HEK293T (cell line): ENCODE measurements at regions not wholly inside any gene's neighbourhood (a gene's known extent, or its start where the extent isn't known, plus 50 kb on each side); places are given as distances from the start of the nearest gene placed in this dataset.
A peak's percentile ranks its signal among the peaks of the same experiment; 100 is the strongest.

ENCODE experiments used
- CTCF ChIA-PET: fragments of 350-600 bp; formaldehyde crosslinking; extraction: SDS; loops from one replicate; lab custom pipeline; 2021; ENCODE audit warnings: antibody characterized with exemption, inconsistent platforms; lab: Yijun Ruan, JAX
- POLR2A ChIA-PET: fragments of 350-600 bp; formaldehyde crosslinking; extraction: SDS; loops from one replicate; lab custom pipeline; 2020; ENCODE audit warnings: antibody characterized with exemption, inconsistent platforms; lab: Yijun Ruan, JAX
- DNase-seq: peaks from one replicate; pipeline ENCODE4 v3.0.0; 2012; ENCODE audit warnings: mixed read lengths; ENCODE audit errors: extremely low spot score
- ARNT ChIP-seq: fragments of 450-650 bp; IDR thresholded peaks from 2 replicates; pipeline ENCODE4 v1.6.1; 2017; ENCODE audit warnings: mild to moderate bottlenecking
- BHLHE40 ChIP-seq: fragments of 450-650 bp; IDR thresholded peaks from 2 replicates; pipeline ENCODE4 v1.6.1; 2016; ENCODE audit warnings: mild to moderate bottlenecking, moderate library complexity, borderline replicate concordance
- CTBP1 ChIP-seq: fragments of 450-650 bp; IDR thresholded peaks from 2 replicates; pipeline ENCODE4 v1.6.1; 2016; ENCODE audit warnings: borderline replicate concordance
- ELF4 ChIP-seq: fragments of 450-650 bp; IDR thresholded peaks from 2 replicates; pipeline ENCODE4 v1.6.1; 2017; ENCODE audit warnings: antibody characterized with exemption
- FOXA1 ChIP-seq: fragments of 450-650 bp; IDR thresholded peaks from 2 replicates; pipeline ENCODE4 v1.6.1; 2016; ENCODE audit warnings: mild to moderate bottlenecking
- FOXK2 ChIP-seq: fragments of 450-650 bp; IDR thresholded peaks from 2 replicates; pipeline ENCODE4 v1.6.1; 2016; ENCODE audit warnings: mild to moderate bottlenecking
- FOXM1 ChIP-seq: fragments of 450-650 bp; IDR thresholded peaks from 2 replicates; pipeline ENCODE4 v1.6.1; 2017; ENCODE audit warnings: mild to moderate bottlenecking, borderline replicate concordance
- HDGF ChIP-seq: fragments of 450-650 bp; IDR thresholded peaks from 2 replicates; pipeline ENCODE4 v1.6.1; 2017; ENCODE audit warnings: antibody characterized with exemption, borderline replicate concordance
- L3MBTL2 ChIP-seq: fragments of 450-650 bp; conservative IDR thresholded peaks from 2 replicates; pipeline ENCODE4 v1.6.1; 2016; ENCODE audit warnings: mild to moderate bottlenecking
- LEF1 ChIP-seq: fragments of 450-650 bp; IDR thresholded peaks from 2 replicates; pipeline ENCODE4 v1.6.1; 2017; ENCODE audit warnings: mild to moderate bottlenecking, borderline replicate concordance
- NFRKB ChIP-seq: fragments of 450-650 bp; IDR thresholded peaks from 2 replicates; pipeline ENCODE4 v1.6.1; 2016; ENCODE audit warnings: mild to moderate bottlenecking, moderate library complexity
- SP1 ChIP-seq: fragments of 450-650 bp; IDR thresholded peaks from 2 replicates; pipeline ENCODE4 v1.6.1; 2017
- SUZ12 ChIP-seq: fragments of 450-650 bp; IDR thresholded peaks from 2 replicates; pipeline ENCODE4 v1.6.1; 2016; ENCODE audit warnings: mild to moderate bottlenecking
- TARDBP ChIP-seq: fragments of 450-650 bp; IDR thresholded peaks from 2 replicates; pipeline ENCODE4 v1.6.1; 2016
- ZNF384 ChIP-seq: fragments of 450-650 bp; IDR thresholded peaks from 2 replicates; pipeline ENCODE4 v1.6.1; 2016
- TF ChIP-seq, protein P1 (sequence below): fragments of 450-650 bp; IDR thresholded peaks from 2 replicates; pipeline ENCODE4 v1.6.1; 2016

DNA sequence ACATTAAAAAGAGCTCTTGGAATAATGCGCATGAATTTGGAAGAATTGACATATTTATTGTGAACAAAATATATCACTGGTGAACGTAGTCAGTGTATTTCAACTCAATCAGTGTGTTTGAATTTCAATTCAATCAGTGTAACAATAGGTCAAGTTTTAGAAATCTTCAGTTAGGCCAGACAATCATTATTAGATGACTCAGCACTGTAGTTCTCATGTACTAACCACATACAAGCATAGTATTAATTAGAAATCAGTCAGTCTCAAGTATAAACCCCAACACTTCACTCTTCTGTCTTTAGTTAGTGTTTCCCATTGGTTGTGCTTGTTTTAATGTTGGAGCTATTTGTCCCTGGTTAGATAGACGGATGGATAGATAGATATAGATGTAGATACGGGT, 1247.9 kb downstream of the NXPH1 start:
- ChIA-PET CTCF (no interaction called here), POLR2A (no interaction called here)
- DNase-seq: no peak
- TF ChIP-seq BHLHE40: no peak
- TF ChIP-seq ARNT: no peak
- TF ChIP-seq ZNF384: no peak
- TF ChIP-seq, protein P1, sequence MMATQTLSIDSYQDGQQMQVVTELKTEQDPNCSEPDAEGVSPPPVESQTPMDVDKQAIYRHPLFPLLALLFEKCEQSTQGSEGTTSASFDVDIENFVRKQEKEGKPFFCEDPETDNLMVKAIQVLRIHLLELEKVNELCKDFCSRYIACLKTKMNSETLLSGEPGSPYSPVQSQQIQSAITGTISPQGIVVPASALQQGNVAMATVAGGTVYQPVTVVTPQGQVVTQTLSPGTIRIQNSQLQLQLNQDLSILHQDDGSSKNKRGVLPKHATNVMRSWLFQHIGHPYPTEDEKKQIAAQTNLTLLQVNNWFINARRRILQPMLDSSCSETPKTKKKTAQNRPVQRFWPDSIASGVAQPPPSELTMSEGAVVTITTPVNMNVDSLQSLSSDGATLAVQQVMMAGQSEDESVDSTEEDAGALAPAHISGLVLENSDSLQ: no peak
- no peak for TF ChIP-seq LEF1
- TF ChIP-seq HDGF: no peak
- TF ChIP-seq SUZ12: no peak
- no peak for TF ChIP-seq CTBP1
- no peak for TF ChIP-seq TARDBP
- TF ChIP-seq FOXA1: no peak
- TF ChIP-seq ELF4: no peak
- no peak for TF ChIP-seq NFRKB
- TF ChIP-seq FOXK2: no peak
- TF ChIP-seq FOXM1: no peak
- no peak for TF ChIP-seq L3MBTL2
- TF ChIP-seq SP1: no peak

DNA sequence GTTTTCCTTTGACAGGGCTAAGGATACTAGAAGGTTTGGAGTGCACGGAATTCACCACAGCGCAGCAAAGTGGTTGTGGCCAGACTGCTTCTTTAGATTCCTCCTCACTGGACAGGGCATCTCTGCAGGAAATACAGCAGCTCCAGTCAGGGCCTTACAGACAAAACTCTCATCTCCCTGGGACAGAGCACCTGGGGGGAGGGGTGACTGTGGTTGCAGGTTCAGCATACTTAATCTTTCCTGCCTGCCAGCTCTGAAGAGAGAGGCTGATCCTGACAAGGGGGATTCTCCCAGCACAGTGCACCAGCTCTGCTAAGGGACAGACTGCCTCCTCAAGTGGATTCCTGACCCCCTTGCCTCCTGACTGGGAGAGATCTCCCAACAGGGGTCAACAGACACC, 1257.9 kb downstream of the NXPH1 start:
- ChIA-PET POLR2A (no interaction called here), CTCF (no interaction called here)
- DNase-seq: no peak
- no peak for TF ChIP-seq BHLHE40
- TF ChIP-seq L3MBTL2: no peak
- no peak for TF ChIP-seq HDGF
- no peak for TF ChIP-seq ARNT
- TF ChIP-seq LEF1: no peak
- TF ChIP-seq, protein P1: no peak
- TF ChIP-seq SUZ12: no peak
- no peak for TF ChIP-seq ZNF384
- no peak for TF ChIP-seq FOXA1
- TF ChIP-seq TARDBP: no peak
- no peak for TF ChIP-seq FOXM1
- TF ChIP-seq SP1: no peak
- TF ChIP-seq NFRKB: no peak
- TF ChIP-seq FOXK2: no peak

DNA sequence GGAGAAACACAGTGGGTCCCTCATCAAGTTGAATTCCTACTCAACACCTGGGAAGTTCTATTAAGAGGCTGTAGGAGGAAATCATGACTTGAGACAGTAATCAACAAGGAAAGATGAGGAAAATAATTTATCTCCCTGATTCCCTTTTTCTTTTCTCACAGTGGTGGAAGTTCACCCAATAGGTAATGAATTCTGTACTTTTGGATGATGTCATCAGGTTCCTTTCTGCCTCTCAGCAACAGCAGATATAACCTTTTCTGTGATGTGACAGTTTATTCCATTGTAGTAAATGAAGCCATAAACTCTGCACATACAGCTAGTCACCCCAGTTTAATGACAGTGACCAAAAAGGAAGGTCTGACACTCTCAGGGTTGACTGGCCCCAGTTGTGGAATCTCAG, 1265.0 kb downstream of the NXPH1 start:
- TF ChIP-seq ELF4 (no peak), FOXM1 (no peak), ZNF384 (no peak), FOXK2 (no peak), CTBP1 (no peak), HDGF (no peak)
- ChIA-PET POLR2A (no interaction called here), CTCF (no interaction called here)
- no peak for DNase-seq

DNA sequence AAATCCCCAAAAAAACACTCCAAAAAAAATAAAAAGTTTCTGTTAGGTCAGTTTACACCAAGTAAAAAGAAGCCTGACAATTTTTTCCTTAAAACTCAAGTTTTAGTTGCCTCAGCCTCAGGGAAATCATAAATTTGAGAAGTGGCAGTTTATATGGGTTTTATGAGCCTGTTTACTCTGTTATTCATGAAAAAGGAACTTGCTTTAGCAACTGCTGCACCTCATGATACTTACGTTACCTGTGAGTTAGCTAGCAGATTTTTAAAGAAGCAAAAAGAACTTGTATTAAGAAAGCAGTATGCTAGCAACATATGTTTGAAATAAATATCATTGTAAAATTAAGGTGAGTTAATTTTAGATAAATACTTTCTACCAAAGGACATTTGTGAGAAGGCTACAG, 1264.5 kb upstream of the PHF14 start:
- CTCF ChIA-PET: no interaction called here

DNA sequence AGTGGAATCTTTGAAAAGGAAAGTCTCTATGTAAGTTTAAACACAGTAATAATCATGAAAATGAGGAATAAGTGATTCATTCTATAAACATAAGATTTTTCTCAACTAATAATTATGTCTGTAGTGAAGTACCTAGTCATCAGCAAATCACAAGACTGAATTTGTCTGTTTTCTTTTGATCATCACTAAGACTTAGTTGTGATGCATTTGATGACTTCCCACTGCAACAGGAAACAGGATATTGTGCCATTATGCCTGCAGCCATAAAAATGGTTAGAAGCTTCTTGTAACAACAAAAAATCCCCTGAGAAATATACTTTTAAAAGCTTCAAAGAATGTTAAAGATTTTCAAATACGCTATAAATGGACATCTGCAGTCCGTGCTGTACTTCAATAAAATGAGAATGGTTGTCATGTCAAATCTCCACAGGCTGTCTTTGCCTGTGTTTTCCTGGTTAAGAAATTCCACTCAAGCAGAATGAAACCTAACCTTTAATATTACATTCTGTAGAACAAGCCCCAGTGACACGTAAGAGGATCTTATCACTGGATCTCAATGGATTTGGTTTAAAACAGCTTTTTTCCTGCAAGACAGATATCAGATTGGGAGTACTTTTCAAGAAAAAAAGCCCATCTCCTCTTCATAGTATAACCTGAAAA, 1262.3 kb upstream of the PHF14 start:
- no peak for DNase-seq
- TF ChIP-seq NFRKB: no peak
- no peak for TF ChIP-seq HDGF
- TF ChIP-seq, protein P1: no peak
- TF ChIP-seq FOXK2: no peak
- TF ChIP-seq ARNT: no peak
- CTCF ChIA-PET: no interaction called here
- POLR2A ChIA-PET: no interaction called here

More for the DNA sequence above, 1264.5 kb upstream of the PHF14 start:
- TF ChIP-seq, protein P1: 0 out of 2 replicates have a peak, but pooled peaks have one; percentile 10
- TF ChIP-seq LEF1: no peak
- no peak for DNase-seq
- POLR2A ChIA-PET: no interaction called here

DNA sequence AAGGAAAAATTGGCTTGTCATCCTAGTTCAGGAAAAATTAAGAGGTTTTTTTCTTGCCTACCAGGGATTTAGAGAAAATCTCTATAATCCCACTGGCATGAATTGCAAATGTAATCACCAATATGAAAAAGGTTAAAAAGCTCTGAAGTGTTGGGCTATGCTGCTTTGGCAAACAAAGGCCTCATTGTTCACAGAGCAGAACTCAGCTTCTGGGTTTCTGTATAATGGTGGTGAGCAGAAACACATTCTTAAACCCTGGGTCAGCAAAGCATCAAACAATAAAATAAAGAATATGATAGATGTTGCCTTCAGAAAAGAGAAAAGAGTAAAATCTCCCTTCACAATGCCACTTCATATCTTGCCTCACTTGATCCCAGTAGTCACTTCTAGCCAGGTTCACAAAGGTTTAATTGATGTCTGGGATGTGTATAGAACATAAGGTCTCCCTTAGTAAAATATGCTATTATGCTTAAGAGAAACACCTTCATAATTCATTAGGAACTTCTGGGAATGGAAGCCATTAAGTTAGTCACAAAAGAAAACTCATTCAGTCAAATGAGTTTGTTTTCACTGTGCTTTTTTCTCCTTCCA, 1255.5 kb upstream of the PHF14 start:
- ChIA-PET CTCF (no interaction called here), POLR2A (no interaction called here)
- DNase-seq: no peak
- no peak for TF ChIP-seq NFRKB
- TF ChIP-seq, protein P1: no peak
- no peak for TF ChIP-seq SUZ12
- no peak for TF ChIP-seq ARNT
- no peak for TF ChIP-seq ELF4
- no peak for TF ChIP-seq L3MBTL2
- TF ChIP-seq FOXM1: no peak
- TF ChIP-seq HDGF: no peak
- TF ChIP-seq TARDBP: no peak
- no peak for TF ChIP-seq LEF1
- no peak for TF ChIP-seq BHLHE40
